NCI-H187 (cell line): ENCODE measurements at regions not wholly inside any gene's neighbourhood (a gene's known extent, or its start where the extent isn't known, plus 50 kb on each side); places are given as distances from the start of the nearest gene placed in this dataset.
A peak's percentile ranks its signal among the peaks of the same experiment; 100 is the strongest.

Experiments
- DNase-seq, 2 experiments: peaks; one replicate each; lab custom pipeline; 2025; lab: John Stamatoyannopoulos, UW

DNA sequence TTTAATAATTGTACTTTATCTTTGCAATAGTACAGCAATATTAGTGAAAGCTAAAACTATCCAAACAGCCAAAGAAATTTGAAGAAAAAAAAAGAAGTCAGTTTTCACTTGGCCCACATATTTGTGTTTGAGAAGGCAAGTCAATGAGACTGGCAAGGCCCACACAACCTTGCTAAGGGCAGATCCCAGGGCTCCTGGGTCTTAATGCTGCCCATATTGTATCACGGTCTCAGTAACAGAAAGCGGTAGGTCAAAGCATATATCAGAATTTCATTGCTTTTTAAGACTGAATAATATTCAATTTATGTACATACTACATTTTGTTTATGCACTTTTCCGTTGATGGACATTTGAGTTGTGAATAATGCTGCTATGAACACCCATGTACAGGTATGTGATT, 262.0 kb upstream of the TOPAZ1 start:
- no peak for DNase-seq

DNA sequence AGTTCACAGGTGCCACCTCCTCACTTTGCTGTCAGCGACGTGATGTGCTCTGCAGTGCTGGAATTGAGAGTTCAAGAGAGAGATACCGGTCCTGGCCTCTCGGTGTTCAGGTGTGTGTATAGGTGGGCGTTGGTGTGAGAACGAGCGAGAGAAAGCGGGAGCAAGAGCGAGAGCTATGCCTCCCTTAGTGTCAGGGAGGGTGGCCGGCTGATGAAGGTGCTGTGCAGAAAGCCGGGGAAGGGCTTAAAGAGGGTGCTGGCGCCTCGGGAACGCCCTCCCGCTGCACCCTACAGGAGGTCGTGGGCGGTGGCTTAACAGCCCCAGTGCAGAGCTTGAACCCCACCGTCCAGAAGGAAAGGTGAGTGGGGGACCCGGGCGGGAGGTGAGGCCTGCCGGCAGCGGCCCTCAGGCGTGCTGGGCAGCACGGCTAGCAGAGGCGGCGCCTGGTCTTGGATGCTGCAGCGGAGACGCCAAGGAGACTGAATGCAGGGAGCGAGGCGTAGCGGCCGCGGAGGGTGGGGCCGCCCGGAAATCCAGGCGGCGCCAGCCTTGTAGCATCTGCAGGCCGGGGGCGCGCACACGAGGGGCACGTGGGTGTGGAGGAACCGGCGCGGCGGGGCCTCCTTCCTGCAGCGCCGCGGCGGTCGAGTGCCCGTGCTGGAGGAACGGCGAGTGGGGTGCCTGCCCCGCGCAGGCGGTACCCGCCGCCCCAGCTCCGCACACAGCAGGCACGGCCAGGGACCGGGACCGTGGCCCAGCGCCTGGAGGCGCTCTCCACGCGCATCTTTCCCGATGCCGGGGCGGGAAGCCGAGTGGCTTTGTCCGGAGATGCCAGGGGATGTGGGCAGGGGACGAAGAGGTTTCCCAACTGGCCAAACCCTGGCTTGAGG, 246.8 kb upstream of the TOPAZ1 start:
- DNase-seq: no peak

DNA sequence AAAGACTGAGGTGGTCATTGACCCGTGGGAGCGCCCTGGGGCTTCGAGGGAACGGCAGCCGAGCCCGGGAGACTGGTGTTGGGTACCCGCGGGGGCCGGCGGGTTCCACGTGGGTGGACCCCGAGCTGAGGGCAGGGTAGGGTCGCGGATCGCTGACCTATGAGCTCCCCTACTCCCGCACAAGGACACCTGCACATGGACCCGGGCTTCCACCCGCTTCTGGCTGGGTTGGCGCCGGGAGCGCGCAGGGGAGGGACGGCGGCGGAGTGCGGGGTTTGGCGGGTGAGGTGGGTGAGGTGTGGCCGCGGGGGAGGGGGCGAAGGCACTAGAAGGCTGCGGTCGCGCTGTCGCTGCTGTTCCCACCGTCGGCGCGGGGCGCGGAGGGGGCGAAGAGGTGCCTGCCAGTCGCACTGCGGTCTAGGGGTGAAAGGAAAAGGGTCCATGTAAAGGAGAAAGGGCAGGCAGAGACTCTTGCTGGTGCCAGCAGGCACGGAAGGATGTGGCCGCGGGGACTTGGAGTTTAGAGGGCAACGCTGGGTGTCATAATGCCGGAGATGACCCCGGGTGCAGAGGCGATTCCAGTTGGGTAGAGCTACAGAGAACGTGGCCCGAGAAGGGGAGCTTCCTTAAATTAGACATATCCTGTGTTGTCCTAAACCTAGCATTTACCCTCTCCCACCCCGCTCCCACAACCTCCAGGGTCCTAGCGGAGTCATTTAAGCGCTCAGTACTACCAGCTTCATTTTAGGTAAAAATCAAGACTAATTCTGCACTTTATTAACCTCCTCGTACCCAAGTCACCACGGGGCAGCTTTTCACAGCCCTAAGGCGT, 245.9 kb upstream of the TOPAZ1 start:
- DNase-seq: no peak

DNA sequence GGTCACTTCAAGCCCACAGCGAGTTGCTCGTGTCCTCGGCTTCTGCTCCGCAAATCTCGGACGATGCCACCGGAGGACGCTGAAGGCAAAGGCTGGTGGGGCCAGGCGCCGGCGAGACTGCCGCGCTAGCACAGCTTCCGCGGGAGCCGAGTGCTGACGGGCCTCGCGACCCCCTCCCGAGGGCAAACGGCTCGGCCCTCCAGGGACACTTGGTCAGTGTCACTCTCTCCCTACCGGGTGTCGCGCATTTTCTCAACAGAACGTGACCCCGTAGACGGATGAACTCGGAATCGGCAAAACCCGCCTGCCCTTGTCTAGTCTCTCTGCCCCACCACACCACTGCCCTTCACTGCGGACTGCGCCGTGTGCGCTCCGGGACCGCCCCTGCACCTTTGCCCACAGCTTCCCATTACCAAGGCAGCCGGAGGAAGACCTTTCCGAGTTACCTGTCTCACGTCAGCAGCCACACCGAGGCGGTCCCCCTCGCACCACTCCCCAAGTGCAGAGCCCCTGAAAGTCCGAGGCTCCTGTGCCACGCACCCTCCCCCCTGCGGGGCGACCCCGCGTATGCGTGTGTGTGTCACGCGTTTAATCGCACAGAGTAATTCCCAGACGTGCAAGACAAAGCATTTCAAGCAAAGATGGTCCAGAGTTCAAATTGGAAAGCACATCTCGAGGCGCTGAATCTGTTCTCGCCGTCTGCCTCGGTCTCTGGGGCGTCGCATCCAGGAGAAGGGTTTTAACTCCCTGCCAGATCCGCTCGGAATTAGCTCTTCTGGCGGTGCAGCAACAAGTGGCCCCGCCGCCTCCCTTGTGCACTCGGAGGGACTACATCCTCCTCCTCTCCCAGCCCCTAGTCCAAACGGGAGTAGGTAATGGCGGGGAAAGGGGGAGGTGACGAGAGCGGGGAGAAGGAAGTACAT, 245.0 kb upstream of the TOPAZ1 start:
- DNase-seq: no peak

DNA sequence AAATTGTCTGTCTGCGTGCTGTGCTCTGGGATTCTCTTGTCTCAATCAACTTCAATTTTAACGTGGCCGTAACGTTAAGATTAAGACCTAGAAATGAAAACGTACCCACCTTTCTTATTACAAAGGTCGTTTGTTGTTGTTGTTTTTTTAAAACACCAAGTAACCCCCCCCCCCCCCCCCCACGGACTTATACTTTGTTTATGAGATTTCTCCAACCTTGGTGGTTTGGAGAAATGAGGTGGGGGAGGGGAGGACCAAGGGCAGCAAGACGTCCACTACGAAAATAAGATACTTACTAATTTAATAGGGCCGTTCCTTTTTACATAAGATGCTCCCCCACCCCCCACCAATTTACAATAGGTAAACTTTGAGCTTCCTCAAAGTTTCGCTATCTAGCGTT, 244.4 kb upstream of the TOPAZ1 start:
- DNase-seq: no peak

DNA sequence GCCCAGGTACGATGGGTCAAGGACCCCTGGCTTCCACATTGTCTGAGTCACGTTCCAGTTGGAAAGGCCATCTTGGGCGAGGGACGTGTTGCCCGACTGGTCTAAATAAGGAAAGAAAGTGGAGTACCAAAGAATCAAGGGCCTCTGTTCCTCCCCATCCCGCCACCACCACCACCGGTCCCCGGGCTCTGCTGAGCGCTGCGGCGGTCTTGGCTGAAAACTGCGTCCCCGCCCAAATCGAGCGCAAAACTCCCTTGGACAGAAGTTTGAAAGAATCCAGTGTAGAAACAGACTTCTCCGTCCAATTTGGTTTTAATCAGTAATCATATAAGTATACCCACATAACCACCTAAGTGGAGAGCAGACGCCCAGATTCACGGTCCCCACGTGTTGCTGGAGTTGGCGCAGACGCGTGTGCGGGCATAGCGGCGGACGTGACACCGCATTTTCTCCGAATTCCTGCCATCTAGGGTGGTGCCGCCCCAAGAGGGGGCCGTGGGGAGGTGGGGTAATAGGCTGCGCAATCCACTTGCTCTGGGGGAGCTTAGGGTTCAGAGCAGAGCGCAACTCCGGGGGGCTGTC, 243.8 kb upstream of the TOPAZ1 start:
- no peak for DNase-seq

DNA sequence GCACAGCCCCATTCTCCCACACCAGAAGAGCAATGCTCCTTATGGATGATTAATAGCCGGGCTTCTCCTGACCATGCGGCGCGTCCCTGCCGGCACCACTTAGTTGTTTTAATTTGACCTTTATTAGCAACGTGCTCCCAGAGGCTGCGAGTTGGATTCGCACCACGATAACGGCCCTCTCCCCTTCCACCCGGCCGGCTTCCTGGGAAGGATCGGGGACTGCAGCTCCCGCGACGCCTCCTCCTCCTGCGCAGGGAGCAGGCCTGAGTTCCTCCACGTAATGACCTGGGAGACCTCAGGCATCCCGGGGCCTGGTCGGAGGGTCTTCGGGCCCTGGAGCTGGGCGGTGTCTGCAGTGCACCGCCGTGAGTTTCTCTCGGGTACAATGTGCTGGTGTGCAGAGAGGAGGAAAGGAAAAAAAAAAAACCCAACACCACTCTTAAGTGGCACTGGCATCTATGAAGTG, 243.3 kb upstream of the TOPAZ1 start:
- DNase-seq: no peak

DNA sequence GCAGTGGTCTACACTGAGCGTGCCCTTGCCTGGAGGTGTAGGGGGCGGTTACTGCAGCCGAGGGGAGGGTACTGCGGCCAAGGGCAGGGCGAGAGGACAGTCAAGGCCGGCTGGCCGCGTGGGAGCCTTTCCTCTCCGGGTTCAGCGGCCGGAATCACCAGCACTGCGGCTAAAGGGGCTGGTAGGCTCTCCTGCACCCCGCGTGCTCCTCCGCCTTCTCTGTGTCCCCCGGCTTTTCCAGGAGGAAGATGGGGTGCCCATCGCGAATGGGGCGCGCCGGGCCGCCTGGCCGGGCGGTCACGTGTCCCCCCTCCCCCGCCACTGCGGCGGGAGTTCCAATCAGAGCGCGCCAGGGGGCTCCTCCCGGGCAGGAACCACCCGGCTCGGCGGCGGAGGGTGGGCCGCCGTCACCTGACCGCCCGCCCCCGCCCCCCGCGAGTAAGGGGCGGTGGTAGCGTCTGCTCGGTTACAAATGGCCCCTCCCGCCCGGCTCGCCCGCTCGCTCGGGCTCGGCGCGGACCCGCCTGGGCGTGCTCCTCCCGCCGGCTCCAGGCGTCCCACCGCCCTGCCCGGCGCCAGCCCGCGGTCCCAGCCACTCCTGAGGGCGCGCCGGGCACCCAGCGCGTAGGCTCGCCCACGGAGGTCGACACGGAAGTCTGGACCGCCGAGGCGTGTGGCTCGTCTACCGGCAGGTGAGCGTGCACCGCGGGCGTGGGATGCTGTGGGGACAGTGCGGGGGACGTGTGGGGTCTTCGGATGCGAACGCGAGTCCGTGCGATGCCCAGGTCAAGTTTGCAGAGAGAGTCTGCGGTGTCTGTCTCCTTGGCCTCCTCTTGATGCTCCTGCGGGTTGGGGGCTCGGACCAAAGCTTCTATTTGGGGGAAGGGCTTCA, 242.6 kb upstream of the TOPAZ1 start:
- peak; percentile 23 to 29 for DNase-seq

DNA sequence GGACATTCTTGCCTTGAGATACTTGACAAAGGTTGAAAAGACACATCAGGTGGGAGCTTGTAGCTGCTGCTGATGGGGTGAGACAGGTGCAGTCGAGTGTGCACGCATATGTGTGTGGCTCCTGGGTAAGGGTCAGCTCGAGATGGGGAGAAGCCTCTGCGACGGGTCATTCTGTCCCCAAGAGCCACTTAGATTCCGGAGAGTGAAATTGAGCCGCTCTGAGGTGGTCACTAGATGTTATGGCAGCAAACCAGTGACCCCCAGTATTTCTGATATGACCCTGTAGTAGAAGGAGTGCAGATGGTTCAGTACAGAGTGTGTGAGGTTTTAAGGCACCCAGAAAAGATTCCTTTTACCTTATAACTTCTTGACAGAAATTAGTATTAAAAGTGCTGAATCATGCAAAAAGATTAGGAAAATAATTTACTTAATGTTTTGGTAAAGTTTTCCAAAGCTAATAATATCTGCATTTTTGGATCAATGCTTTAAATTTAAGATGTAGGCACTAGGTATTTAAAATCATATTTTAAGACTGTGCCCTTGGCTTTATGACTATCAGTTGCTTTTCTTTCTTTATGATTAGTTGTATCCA, 241.9 kb upstream of the TOPAZ1 start:
- DNase-seq: no peak

DNA sequence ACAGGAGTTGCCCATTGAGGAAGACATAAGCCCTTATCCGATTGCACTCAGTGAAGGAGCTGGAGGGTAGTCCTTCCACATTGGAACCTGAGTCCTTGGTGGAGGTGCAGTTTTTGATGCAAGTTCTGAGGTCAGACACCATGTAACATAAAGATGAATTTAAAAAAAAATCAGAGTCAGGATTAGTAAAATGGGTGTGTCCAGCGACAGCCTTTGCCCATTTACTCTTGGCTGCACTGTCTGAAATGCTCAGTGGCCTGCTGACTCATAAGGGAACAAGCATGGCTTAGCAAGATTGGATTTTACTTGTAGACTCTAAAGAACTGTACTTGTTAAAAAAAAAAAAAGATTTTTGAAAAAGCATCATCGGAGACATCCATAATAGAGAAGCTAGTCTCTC, 241.1 kb upstream of the TOPAZ1 start:
- no peak for DNase-seq

DNA sequence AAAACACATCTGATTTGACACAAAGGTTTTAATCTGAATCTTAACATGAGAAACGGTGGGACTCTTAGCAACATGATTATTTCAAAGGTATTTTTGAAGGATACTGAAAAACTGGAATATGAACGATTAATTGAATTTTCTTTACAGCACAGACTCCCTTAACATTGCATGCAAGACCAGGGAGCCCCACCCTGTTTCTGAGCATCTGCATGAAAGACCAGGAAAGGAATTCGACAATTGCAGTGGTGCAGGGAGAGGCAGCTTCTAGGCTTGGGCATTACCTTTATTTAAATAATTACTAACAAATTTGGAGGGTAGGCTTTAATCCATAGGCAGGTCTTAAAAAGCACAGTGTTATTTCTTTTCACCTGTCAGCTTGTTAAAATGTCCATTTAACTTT, 240.6 kb upstream of the TOPAZ1 start:
- DNase-seq: no peak

DNA sequence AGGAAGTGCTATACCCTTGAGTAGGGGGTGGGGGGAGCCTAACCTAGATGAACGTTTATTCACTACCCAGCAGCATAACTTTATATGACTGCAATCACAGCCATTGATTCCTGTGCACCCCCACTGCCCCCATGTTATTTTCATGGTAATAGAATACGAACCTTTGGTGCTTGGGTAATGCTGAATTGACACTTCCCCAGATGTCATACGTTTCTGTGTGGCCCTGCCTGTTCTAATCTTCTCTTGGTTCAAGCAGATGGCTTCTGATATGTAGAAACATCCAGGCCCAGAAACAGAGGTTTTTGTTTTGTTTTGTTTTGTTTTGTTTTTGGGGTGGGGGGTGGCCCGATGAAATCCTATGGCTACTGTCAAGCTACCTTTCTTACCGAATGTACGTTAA, 237.9 kb upstream of the TOPAZ1 start:
- no peak for DNase-seq

DNA sequence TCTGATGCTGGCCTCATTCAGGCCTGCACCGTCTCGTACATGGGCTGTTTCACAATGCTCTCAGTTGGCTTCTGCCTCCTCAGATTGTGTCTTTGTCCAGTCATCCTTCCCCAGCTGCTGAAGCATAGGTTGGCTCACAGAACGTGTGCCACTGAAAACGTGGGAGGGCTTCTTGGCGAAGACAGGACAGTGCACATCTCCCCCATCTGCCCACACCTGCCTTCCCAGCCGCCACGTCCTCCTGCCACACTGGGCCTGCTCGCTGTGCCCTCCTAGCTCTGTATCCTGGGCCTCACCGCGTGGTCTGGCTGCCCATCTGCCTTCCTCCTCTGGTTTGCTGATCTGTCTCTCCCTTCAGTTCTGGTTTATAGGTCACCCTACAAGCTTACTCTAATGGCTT, 230.0 kb upstream of the TOPAZ1 start:
- no peak for DNase-seq

DNA sequence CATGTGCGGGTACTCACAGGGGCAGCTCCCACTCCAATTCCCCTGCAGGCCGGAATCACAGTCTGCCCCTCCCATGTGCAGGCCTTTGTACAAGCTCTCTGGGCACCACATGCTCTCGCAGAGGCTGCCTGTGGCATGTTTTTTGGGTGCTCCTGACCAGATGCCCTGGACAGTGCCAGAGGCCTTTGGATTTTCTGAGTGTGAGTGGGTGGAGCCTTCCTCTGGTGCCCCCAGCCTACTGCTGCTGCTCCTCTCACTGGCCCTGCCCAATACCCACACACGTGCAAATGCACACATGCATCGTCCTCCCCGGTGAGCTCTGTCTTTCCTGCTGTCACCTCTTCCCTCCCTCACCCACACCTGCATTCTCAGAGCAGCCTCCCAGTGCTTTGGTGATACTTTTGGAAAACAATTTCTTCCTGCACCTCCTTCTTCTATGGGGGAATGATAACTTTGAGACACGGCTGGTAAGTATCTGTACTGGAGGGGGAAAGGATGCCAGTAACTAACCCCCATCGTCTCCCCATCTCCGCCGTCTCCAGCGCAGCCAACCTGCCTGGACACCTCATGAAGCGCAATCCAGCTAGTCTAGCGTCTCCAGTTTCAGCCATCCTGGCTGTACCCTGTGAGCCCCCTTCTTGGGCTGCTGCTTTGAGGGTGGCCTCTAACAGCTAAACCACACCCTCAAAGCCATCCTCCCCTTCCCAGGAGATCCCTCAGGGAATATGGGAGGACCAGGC, 229.4 kb upstream of the TOPAZ1 start:
- DNase-seq: no peak

DNA sequence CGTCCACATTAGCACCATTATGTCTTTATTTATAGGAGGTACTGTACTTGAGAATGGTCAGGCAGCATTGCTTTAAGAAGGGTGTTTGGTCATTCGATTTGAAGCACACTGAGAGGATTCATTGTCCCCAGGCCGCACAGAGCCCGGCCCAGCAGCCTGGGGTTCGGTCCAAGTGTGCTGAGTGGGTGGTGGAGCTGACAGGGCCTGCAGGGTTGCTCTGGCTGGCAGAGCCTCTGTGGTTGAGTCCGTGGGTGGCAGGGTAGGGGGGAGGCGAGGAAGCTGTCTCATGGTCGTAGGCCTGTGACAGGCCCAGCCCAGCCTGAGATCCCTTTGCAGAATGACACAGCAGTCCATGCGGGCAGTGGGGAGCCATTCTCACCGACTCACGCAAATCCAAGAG, 227.7 kb upstream of the TOPAZ1 start:
- no peak for DNase-seq

DNA sequence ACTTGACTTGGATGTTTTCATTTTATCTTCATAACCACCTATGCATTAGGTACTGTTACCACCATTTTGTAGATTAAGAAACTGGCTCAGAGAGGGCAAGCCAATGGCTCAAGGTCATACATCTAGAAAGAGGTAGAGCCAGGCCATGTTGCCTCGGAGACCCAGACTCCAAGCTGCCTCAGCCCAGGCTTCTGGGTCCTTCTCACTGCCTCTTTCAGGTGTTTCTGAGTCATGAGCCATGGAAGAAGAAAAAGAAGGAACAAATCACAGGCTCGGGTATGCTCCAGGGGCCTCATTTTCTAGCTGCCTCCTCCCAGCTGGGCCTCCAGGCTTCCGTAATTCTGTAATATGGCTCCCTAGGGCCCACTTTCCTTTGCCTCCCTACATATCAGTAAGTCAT, 226.5 kb upstream of the TOPAZ1 start:
- no peak for DNase-seq

DNA sequence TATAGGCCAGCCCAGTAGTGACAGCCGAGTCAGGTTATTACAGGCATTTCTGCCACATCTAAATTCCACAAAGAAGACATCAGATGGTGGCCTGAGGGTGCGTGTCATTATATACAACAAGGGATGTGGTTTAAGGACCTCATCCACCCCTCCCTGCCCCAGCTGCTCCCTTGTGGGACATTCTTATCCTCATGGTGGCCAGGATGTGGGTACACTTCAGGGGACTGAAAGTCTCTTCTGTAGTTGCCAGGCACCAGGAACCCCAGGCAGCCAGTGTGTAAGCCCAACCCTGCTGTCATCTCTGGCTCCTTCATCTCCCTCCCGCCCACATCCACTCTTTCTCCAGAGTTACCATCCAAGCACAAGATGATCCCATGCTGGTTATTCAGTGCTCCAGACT, 224.9 kb upstream of the TOPAZ1 start:
- no peak for DNase-seq

DNA sequence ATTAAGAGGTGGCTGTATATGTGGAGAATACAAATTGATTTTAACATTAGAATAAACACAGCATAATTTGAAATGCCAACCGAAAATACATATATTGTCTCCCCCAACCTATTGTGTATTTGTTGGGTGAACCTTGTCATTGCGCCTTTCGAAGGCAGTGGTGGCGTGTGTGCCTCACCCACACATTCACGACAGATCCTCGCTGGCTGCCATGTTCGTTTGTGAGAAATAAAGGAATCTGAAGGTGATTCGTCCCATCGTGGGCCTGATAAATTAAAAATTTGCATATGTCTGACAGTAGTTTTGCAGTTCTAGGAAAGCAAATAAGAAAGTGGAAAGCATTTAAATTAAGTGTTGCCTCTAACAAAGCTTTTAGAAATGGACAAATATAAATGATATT, 222.8 kb upstream of the TOPAZ1 start:
- no peak for DNase-seq

DNA sequence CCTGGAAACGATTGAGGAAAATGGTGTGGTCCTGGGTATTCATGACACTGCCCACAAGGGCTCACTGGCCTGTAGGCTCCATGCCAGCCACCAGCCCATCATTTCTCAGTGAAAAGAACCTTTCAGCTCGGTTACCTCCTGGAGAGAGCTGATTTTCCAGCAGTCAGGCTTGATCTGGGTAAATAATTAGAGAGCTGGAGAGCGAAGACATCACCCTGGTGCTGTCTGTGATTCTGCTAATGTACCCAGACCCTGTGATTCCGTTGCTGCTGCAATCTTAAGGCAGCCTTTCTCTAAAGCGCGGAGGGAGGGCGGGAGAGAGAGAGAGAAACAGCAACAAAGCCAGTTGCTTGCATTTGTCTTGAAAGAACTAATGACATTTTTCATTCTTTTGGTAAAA, 221.9 kb upstream of the TOPAZ1 start:
- DNase-seq: no peak

DNA sequence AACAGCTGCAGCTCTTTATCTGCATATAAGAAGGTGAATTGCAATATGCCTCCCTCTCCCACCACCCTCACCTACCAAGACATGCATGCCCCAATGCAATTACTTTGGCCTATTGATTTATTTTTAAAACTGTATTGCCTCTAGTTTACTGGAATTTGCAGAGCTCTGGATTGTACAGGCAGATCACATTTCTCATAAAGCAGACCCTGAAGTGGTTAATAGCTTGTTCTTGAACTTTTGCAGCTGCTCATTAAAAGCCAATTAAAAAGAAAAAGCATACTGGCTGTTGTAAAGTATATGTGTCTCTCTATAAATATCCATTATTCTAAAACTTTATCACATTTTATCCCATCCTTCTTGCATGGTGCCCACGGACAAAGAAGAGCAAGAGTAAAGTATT, 221.5 kb upstream of the TOPAZ1 start:
- DNase-seq: no peak
